Stimulated activated CD4-positive, alpha-beta T cell treated with anti-CD3 and anti-CD28 coated beads, Interleukin-1b, Interleukin-23, amount 100 ng/mL, for 4 hours (primary cell): ENCODE measurements at regions not wholly inside any gene's neighbourhood (a gene's known extent, or its start where the extent isn't known, plus 50 kb on each side); places are given as distances from the start of the nearest gene placed in this dataset.
"Not testable (repeated sequence)": the region's sequence is repeated elsewhere in the genome, so short reads cannot be mapped to it uniquely, and the experiment has no call there.

ENCODE experiments used
- DNase-seq, 2 donors: peaks; one replicate each; pipeline ENCODE4 v3.0.0-alpha.2; 2020; ENCODE audit warnings: low read depth in 2 of 2

DNA sequence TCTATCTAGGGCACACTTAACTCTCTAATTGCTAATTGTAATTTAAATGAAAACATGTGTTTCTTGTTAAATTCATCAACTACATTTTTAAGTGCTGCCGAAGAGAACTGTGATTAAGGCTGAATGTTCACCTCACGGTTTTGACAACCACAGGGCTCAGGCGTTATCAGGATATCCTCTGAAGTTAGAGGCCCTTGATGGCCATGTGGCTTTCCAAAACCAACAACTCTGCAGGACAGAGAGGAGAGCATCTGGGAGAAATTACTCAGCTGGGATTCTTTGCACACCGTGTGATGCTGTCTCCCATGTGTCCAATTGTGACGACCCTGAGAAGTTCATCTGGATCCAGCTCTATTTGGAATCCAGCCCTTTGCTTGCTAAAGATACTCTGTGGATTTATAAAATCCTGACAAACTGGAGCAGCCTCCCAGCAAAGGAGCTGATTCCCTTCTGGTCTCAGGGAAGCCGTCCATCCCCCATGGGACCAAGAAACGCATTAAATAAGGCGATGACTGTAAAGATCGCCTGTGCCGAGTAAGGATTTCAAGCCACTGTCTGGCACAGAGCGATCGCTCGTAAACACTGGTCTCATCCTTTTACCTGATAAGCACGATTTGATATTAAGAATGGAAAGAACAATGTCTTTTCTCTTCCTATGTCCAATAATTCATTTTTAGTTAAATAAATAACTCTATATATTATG lies 401.1 kb downstream of the CD83 start:
- DNase-seq: no peak

DNA sequence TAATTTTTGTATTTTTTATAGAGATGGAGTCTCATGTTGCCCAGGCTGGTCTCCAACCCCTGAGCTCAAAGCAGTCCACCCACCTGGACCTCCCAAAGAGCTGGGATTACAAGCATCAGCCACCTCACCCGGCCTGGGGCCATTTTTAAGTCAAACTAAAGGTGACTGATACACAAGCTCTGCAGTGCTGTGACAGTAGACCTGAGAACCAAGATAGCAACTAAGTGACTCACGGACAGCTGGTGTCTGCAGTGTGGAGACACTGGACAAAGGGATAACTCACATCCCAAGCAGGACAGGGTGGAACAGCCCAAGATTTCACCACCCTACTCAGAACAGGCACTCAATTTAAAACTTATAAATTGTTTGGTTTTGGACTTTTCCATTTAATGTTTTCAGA lies 402.5 kb downstream of the CD83 start:
- no peak for DNase-seq

- DNase-seq: no peak
These were observed 403.0 kb downstream of the CD83 start for GRCh38 chr6:14520536-14520935.

GRCh38 chr6:14521141-14521540 lies 403.6 kb downstream of the CD83 start:
- no peak for DNase-seq

DNA sequence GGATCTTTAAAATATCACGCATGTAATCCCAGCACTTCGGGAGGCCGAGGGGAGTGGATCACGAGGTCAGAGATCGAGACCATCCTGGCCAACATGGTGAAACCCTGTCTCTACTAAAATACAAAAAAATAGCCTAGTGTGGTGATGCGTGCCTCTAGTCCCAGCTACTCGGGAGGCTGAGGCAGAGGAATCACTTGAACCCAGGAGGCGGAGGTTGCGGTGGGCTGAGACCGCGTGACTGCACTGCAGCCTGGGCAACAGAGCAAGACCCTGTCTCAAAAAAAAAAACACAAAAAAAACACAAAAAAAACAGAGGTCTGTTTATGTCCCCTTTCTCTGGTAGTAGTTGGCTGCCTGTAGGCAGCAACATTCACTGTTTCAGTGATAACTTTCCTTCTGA lies 404.3 kb downstream of the CD83 start:
- DNase-seq: not testable (repeated sequence)

GRCh38 chr6:14524319-14524718 lies 406.7 kb downstream of the CD83 start:
- DNase-seq: no peak

DNA sequence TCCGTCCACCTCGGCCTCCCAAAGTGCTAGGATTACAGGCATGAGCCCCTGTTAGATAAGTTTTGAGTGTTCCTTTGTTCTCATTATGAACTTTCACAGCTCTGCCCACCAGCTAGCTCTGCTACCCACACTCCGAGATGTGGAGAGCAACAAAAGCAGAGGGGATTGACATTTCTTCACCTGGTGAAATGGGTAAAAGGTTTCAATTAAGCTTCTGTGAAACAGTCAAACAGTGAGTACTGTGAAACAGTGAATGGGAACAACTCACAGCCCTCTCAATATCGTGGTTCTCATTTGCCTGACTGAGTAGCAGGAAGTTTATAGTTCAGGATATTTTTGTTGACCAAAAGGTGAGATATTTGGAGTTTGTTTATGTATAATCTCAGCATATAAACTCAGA lies 412.8 kb downstream of the CD83 start:
- no peak for DNase-seq

GRCh38 chr6:14533446-14533845 lies 415.9 kb downstream of the CD83 start:
- DNase-seq: no peak

- no peak for DNase-seq
These were observed 419.5 kb downstream of the CD83 start for GRCh38 chr6:14537030-14537429.

- DNase-seq: no peak
These were observed 422.7 kb downstream of the CD83 start for GRCh38 chr6:14540276-14540675.

- no peak for DNase-seq
These were observed 423.4 kb downstream of the CD83 start for GRCh38 chr6:14540810-14541540.

DNA sequence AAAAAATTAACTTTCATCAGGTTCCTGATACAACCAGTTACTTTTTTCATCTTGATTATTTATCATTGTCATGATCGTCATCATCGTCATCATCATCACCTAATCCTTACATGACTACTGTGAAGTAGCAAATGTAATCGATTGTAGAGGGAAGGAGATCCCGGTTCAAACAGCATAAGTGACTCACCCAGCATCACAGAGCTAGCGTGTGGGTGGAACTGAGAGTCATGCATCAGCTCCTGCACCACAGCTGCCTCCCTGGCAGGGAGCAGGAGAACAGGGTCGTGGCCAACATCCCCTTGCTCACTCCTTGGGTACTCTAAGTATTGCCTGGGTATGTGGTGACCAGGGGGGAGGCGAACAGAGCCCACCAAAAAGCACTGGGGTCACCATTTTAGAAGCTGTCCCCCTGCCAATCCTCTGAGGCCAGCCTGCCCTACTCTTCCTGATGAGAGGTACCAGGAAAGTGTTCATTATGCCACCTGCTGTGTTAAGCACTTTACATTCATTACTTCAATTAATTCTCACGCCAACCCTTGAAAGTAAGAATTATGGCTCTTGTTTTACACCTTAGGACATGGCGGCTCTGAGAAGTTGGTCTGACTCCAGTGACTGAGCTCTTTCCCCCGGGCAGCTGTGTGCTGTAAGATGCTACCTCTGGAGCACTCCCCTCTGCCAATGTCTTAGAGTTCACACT lies 425.2 kb downstream of the CD83 start:
- peak; percentile 41 to 52 for DNase-seq

DNA sequence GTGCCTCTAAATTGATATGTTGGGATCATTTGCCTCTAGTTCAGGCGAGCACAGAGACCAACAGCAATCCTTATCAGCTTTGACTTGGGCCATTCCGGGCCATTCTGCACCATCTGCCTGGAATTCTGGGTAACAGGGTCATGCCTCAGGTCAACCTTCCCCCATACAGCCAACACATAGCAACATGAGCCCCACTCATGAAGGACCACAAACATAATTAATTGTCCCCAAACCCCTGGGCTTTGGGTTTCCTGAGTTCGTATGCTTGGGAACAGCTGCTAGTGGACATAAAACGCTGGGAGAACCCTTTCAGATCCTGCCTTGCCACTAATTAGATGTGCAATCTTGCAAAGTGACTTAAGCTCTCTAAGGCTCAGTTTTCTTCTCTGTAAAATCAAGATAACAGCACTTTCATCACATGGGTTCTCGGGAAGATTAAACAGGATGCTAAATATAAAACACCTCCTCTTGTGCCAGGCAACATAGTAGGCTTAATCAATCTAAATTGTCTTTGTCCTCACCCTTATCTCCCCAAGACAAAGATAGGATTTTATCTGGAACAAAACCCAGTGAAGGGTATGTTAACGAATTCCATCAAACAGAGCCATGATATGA lies 426.5 kb downstream of the CD83 start:
- DNase-seq: no peak

- no peak for DNase-seq
These were observed 427.1 kb downstream of the CD83 start for GRCh38 chr6:14544666-14545065.

- DNase-seq: no peak
These were observed 427.9 kb downstream of the CD83 start for GRCh38 chr6:14545496-14545895.

DNA sequence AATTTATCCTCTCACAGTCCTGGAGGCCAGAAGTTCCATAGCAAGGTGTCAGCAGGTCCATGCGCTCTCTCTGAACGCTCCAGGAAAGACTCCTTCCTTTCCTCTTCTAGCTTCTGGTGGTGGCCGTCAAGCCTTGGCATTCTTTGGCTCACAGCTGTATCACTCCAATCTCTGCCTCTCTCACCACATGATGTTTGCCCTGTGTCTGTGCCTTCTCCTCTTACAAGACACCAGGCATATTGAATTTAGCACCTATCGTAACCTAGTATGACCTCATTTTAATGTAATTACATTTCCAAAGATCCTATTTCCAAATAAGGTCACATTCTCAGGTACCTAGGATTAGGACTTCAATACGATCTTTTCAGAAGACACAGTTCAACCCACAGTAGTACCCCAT lies 428.5 kb downstream of the CD83 start:
- no peak for DNase-seq

DNA sequence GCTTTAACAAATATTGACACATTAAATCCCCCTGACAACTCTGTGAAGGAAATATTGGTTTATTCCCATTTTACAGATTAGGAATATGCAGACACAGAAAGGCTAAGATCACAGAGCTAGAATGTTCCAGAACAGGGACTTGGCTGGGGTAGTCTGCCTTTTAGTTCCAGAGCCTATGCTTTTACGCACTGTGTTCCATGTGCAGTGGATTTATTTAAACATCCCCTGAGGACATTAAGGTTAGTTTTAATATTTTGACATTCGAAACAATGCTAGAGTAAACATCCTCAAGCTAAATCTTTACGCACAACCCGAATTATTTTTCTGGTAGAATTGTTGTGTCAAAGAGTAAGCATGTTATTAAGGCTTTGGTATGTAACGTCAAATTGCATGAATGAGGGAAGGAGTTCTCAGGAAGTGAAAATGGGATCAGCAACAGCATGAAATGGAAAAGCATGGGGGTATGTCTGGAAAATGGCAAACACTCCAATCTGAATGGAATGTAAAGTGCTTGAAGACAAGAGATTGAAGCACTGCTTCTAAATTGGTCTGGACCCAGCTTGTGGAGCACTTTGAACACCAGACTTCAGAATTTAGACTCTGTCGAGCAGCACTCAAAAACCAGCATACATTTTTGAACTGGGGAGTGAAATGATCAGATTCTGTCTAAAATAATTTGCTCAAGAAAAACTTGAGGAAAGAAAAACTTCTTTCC lies 429.9 kb downstream of the CD83 start:
- no peak for DNase-seq

- DNase-seq: no peak
These were observed 431.8 kb downstream of the CD83 start for GRCh38 chr6:14549304-14549770.

GRCh38 chr6:14549871-14550270 lies 432.3 kb downstream of the CD83 start:
- no peak for DNase-seq

DNA sequence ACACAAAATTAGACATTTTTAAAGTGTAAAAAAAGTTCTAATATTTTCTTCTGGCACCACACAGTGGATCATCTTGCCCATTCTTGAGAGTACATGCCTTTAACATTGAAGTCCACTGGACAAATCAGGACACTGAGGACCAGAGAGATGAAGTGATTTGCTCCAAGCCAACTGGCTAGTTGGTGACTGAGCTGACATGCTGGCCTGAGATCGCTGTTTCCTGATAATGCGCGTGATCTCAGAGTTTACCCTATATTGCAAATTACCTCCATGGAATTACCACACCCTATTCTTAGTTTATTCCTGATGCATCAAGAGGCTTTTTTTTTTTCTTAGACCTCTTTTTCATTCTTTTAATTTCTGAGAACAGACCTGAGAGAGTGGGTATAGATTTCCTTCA lies 432.8 kb downstream of the CD83 start:
- DNase-seq: no peak

DNA sequence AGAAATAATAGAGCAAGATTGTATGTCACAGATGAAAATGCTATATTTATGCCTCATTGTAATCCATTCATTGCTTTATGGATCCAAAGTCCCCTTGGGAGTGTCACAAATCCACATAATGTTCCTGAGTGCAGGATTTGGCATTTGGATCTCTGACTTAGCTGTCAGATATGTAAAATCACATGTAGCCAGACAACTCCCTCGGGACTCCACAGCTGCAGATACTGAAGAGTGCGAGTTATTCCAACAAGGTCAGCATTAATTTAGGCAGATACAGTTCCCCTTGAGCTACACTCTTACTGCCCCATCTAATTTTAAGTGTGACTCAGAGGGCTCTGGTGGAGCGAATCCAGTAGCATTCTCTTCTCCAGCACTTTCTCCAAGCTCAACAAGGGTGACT lies 433.2 kb downstream of the CD83 start:
- DNase-seq: no peak

GRCh38 chr6:14551601-14552000 lies 434.0 kb downstream of the CD83 start:
- DNase-seq: not testable (repeated sequence)
